SH-SY5Y (cell line): ENCODE measurements at regions not wholly inside any gene's neighbourhood (a gene's known extent, or its start where the extent isn't known, plus 50 kb on each side); places are given as distances from the start of the nearest gene placed in this dataset.

Experiments used
- GATA2 ChIP-seq: IDR thresholded peaks from 2 replicates; pipeline ENCODE4 v1.6.1; 2011; ENCODE audit warnings: mild to moderate bottlenecking, low read depth, low read length
- GATA3 ChIP-seq: IDR thresholded peaks from 2 replicates; pipeline ENCODE4 v1.6.1; 2011; ENCODE audit warnings: low read depth, mild to moderate bottlenecking, low read length, moderate library complexity

DNA sequence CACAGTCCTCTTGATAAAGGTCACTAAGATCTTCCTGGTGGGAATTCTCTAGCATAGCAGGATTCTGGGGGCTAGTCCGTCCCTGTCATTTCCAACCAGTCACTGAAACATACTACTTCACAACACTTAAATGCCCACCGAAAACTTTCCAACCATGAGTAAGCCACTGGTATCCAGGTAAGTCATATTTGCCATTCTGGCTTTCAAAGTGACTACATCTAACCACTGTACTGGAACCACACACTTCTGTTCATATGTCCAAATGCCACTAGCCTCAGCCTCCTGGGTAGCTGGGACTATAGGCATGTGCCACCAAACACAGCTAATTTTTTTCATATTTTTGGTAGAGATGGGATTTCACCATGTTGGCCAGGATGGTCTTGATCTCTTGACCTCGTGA lies 64.3 kb upstream of the VANGL1 start:
- no peak for TF ChIP-seq GATA2

GRCh38 chr1:115575661-115576060 lies 66.1 kb upstream of the VANGL1 start:
- no peak for TF ChIP-seq GATA3
- TF ChIP-seq GATA2 = no peak

- TF ChIP-seq GATA2 = no peak
- no peak for TF ChIP-seq GATA3
Observed at GRCh38 chr1:115572710-115573109, 69.1 kb upstream of the VANGL1 start.

DNA sequence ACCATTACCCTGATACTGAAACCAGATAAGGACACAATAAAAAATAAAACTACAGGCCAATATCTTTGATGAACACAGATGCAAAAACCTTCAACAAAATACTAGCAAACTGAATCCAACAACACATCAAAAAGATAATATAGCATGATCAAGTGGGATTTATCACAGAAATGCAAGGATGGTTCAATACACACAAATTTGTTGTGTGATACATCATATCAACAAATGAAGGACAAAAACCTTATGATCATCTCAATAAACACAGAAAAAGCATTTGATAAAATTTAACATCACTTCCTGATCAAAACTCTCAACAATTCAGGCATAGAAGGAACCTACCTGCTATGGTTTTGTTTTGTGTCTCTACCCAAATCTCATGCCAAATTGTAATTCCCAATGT lies 74.3 kb upstream of the VANGL1 start:
- TF ChIP-seq GATA2 (no peak), GATA3 (no peak)

DNA sequence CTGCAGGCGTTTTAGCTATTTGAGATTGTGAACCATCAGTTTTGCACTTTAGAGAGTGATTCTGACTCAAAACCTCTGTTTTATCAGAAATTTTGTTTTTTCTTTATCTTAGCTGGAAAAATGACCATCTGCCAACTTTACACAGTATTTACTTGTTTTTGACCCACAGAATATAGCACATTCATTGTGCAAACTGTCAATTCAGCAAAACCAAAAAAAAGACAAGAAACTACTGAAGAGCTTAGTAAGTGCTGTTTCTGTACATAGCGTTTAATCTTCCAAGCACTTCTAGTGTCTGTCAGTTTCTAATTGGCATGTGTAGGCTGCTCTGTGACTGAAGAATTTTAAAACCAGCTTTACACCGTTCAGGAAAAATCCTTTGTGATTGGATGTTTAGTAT lies 76.0 kb upstream of the VANGL1 start:
- TF ChIP-seq GATA2 (no peak), GATA3 (no peak)

GRCh38 chr1:115565353-115565752 lies 76.4 kb upstream of the VANGL1 start:
- peak; percentile 59 for TF ChIP-seq GATA3
- peak; percentile 71 for TF ChIP-seq GATA2

DNA sequence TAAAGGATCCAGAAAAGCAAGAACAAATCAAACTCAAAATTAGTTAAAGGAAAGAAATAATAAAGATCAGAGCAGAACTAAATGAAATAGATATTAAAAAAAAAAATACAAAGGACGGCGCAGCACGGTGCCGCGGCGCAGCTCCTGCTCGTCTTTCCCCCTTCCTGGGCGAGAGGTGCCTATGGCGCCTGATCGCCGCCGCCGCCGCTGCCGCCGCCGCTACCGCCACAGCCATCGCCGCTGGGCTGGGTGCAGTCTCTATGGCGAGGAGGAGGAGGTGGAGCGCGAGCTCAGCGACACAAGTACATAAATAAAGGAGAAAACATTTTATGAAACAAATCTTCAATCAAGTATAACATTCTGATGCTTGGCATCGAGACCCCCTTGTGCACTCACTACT lies 77.6 kb upstream of the VANGL1 start:
- TF ChIP-seq GATA3 = no peak

GRCh38 chr1:115560027-115560426 lies 81.7 kb upstream of the VANGL1 start:
- no peak for TF ChIP-seq GATA3
- TF ChIP-seq GATA2 = no peak

GRCh38 chr1:115558275-115558674 lies 83.5 kb upstream of the VANGL1 start:
- TF ChIP-seq GATA3 (no peak), GATA2 (no peak)

GRCh38 chr1:115557715-115558114 lies 84.1 kb upstream of the VANGL1 start:
- TF ChIP-seq GATA3 (no peak), GATA2 (no peak)

- TF ChIP-seq GATA2 = no peak
- TF ChIP-seq GATA3 = no peak
Observed at GRCh38 chr1:115556236-115556635, 85.5 kb upstream of the VANGL1 start.

DNA sequence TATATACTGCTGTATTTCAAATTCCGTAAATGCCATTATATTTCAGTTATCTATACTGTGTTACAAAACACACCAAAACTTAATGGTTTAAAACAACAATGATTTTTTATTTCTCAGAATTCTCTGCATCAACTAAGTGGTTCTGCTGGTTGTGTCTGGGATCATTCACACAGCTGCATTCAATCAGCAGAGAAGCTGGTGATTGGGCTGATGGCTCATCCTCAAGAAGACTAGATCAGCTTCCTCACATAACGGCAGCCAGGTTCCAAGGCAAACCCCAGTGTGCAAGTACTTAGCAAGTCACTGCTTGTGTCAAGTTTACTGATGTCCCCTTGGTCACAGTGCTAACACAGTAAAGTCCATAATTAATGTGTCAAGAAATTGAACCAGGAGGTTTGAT lies 86.3 kb upstream of the VANGL1 start:
- TF ChIP-seq GATA3 (no peak), GATA2 (no peak)

GRCh38 chr1:115547696-115548095 lies 94.1 kb upstream of the VANGL1 start:
- TF ChIP-seq GATA3 (no peak), GATA2 (no peak)

DNA sequence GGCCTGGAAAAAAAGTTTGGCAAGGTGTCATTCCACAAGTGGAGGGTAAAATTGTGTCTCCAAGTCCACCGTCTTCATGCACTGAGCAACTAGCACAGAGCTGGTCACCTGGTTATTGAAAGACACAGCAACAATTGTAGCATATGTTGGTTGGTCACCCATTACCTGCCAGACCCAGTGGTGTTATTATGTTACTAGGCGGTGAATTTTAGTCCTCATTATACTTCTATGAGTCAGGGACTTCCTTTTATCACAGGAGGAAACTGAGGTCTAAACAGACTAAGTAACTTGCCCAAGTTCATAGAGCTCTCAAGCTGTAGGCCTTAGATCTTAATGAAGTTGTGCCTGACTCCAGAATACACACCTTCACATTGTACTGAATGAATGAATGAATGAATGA lies 94.9 kb upstream of the VANGL1 start:
- TF ChIP-seq GATA2 (no peak), GATA3 (no peak)

DNA sequence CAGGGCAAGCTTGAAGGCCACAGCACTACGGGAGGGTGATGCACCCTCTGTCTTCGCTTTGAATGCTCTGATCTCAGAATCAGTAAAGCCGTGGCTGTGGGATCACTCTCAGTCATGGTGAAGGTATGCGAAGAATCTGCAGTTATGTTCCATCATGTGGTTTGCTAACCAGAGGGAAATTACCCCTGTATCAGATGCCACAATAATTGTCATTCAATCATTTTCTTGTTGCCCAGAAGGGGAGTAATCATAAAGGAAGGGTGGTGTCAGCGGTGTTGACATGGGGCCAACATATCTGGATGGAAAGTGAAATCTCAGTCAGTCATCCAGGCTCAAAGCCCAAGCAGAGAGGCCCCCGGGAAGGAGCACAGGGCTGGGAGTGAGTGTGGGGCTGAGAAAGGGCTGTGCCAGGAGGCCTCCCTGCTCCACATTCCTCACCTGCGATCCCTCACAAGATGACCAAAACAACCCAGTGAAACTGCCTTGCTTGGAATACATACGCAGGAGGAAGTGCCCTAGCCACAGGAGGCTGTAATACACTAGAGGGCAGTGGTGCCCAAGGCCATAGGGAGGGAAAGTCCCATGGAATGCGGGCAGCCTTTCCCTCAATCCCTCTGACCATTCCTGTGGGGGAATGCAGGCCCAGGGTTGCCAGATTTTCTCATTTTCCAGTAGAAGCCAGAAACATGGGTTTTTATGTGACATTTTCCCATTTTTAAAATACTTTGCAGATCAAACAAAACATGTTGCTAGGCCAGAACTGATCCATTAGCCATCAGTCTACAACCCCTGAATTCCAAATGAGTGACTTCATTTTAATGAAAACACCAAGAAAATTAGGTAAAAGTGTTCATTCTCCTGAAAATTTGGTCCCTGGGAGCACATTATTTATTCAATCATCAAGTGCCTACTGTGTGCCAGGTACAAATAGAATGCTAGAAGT lies 95.7 kb upstream of the VANGL1 start:
- no peak for TF ChIP-seq GATA2
- no peak for TF ChIP-seq GATA3

GRCh38 chr1:115545096-115545720 lies 96.6 kb upstream of the VANGL1 start:
- TF ChIP-seq GATA3 (no peak), GATA2 (no peak)
